GM12892 (cell line): ENCODE measurements at regions not wholly inside any gene's neighbourhood (a gene's known extent, or its start where the extent isn't known, plus 50 kb on each side); places are given as distances from the start of the nearest gene placed in this dataset.

Experiments
- POLR2A ChIP-seq: IDR thresholded peaks from 2 replicates; pipeline ENCODE4 v1.6.1; 2011; ENCODE audit warnings: low read depth, low read length, control low read depth
- POLR2AphosphoS5 ChIP-seq: IDR thresholded peaks from 2 replicates; pipeline ENCODE4 v1.6.1; 2011; ENCODE audit warnings: low read depth, low read length, control low read depth

DNA sequence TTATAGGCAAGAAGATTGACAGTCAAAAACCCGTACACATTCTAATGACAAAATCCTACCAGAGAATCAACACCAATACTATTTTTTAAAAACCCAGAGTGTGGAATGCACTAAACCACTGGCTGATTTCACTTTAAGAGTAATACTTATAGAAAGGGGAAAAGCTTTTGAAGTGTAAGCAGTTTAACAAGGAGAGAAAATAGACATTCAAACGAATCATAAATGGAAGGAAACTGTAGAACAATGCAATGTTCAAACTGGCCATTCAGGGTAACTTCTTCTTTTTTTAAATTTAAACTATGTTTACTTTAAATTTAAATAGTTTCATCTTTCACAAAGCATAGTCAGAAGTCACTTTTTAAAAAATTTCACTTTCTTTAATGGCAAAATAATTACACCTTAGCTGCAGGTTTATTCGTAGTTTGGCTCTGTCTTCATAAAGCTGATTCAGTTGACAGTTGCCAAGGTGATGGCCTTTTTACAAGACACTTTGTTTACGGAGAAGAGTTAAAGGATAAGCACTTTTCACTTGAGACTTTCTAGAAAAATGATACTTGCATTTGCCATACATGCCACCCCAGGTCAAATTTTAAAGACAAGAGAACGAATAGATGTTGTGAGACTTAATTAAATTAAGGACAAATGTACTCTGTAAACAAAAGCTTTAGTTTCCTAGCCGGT lies 82.4 kb upstream of the KLF3 start:
- TF ChIP-seq POLR2A (no peak), POLR2AphosphoS5 (no peak)
